ENCODE measurements at regions not wholly inside any gene's neighbourhood (a gene's known extent, or its start where the extent isn't known, plus 50 kb on each side); places are given as distances from the start of the nearest gene placed in this dataset.
"Not testable (repeated sequence)": the region's sequence is repeated elsewhere in the genome, so short reads cannot be mapped to it uniquely, and the experiment has no call there.

GRCh38 chr4:79682801-79683530 lies 274.9 kb upstream of the GK2 start:
- no peak overlapping the region for H3K4me3 ChIP-seq (ENCODE audit: low read depth, low read length)
- TF ChIP-seq CTCF (IDR thresholded peaks at IDR 0.05; ENCODE audit: insufficient read depth, low read depth, low read length, missing control alignments): no peak
- no peak for DNase-seq (ENCODE audit: low read depth)

GRCh38 chr4:79682161-79682560 lies 274.1 kb upstream of the GK2 start:
- no peak for TF ChIP-seq CTCF (IDR thresholded peaks at IDR 0.05; ENCODE audit: insufficient read depth, low read depth, low read length, missing control alignments)
- DNase-seq (ENCODE audit: low read depth): no peak
- H3K4me3 ChIP-seq (ENCODE audit: low read depth, low read length): no peak overlapping the region

GRCh38 chr4:79679859-79680258 lies 271.8 kb upstream of the GK2 start:
- TF ChIP-seq CTCF (IDR thresholded peaks at IDR 0.05; ENCODE audit: insufficient read depth, low read depth, low read length, missing control alignments): no peak
- H3K4me3 ChIP-seq (ENCODE audit: low read depth, low read length): no peak overlapping the region
- DNase-seq (ENCODE audit: low read depth): no peak

GRCh38 chr4:79678472-79679202 lies 270.6 kb upstream of the GK2 start:
- DNase-seq (ENCODE audit: low read depth): no peak
- H3K4me3 ChIP-seq (ENCODE audit: low read depth, low read length): no peak overlapping the region
- no peak for TF ChIP-seq CTCF (IDR thresholded peaks at IDR 0.05; ENCODE audit: insufficient read depth, low read depth, low read length, missing control alignments)

GRCh38 chr4:79676705-79677104 lies 268.7 kb upstream of the GK2 start:
- TF ChIP-seq CTCF (IDR thresholded peaks at IDR 0.05; ENCODE audit: insufficient read depth, low read depth, low read length, missing control alignments): no peak
- DNase-seq (ENCODE audit: low read depth): no peak
- H3K4me3 ChIP-seq (ENCODE audit: low read depth, low read length): no peak overlapping the region

GRCh38 chr4:79674906-79675305 lies 266.9 kb upstream of the GK2 start:
- DNase-seq (ENCODE audit: low read depth); H3K4me3 ChIP-seq (ENCODE audit: low read depth, low read length): not testable (repeated sequence)

GRCh38 chr4:79673898-79674297 lies 265.9 kb upstream of the GK2 start:
- H3K4me3 ChIP-seq (ENCODE audit: low read depth, low read length): no peak overlapping the region
- TF ChIP-seq CTCF (IDR thresholded peaks at IDR 0.05; ENCODE audit: insufficient read depth, low read depth, low read length, missing control alignments): no peak
- DNase-seq (ENCODE audit: low read depth): no peak
